H9 (cell line): ENCODE measurements at regions not wholly inside any gene's neighbourhood (a gene's known extent, or its start where the extent isn't known, plus 50 kb on each side); places are given as distances from the start of the nearest gene placed in this dataset.

Source experiments
- DNase-seq: peaks from one replicate; pipeline ENCODE4 v3.0.0-alpha.2; 2017
- H2AFZ ChIP-seq: one replicate; pipeline ENCODE4 v1.6.1; 2013; ENCODE audit warnings: mild to moderate bottlenecking, low read length, control low read depth, moderate library complexity
- H2AK5ac ChIP-seq: 2 replicates; pipeline ENCODE4 v1.6.1; 2013; ENCODE audit warnings: low read length, control low read depth, mixed read lengths; ENCODE audit not compliant: insufficient read length
- H2BK120ac ChIP-seq: one replicate; pipeline ENCODE4 v1.6.1; 2013; ENCODE audit warnings: low read depth, mild to moderate bottlenecking, low read length, control low read depth, inconsistent platforms; ENCODE audit not compliant: poor library complexity, severe bottlenecking
- H2BK12ac ChIP-seq: 2 replicates; pipeline ENCODE4 v1.6.1; 2013; ENCODE audit warnings: low read length, control low read depth, mixed read lengths, low read depth; ENCODE audit not compliant: insufficient read length
- H2BK15ac ChIP-seq: 2 replicates; pipeline ENCODE4 v1.6.1; 2013; ENCODE audit warnings: low read depth, low read length, control low read depth
- H2BK20ac ChIP-seq: one replicate; pipeline ENCODE4 v1.6.1; 2013; ENCODE audit warnings: low read depth, mild to moderate bottlenecking, low read length, control low read depth, inconsistent platforms; ENCODE audit not compliant: poor library complexity, severe bottlenecking
- H2BK5ac ChIP-seq: 2 replicates; pipeline ENCODE4 v1.6.1; 2013; ENCODE audit warnings: low read length, control low read depth, mixed read lengths; ENCODE audit not compliant: insufficient read length
- H3K14ac ChIP-seq: 2 replicates; pipeline ENCODE4 v1.6.1; 2013; ENCODE audit warnings: low read length, control low read depth; ENCODE audit not compliant: insufficient read depth
- H3K18ac ChIP-seq: 2 replicates; pipeline ENCODE4 v1.6.1; 2013; ENCODE audit warnings: low read depth, mild to moderate bottlenecking, mixed read lengths, low read length, control low read depth; ENCODE audit not compliant: insufficient read length
- H3K23ac ChIP-seq: 2 replicates; pipeline ENCODE4 v1.6.1; 2013; ENCODE audit warnings: low read length, control low read depth, mixed read lengths, low read depth; ENCODE audit not compliant: insufficient read length
- H3K23me2 ChIP-seq: 2 replicates; pipeline ENCODE4 v1.6.1; 2013; ENCODE audit warnings: low read depth, mild to moderate bottlenecking, mixed read lengths, low read length, control low read depth; ENCODE audit not compliant: insufficient read length, poor library complexity, severe bottlenecking
- H3K27ac ChIP-seq: 2 replicates; pipeline ENCODE4 v1.5.1; 2013; ENCODE audit warnings: low read length, control low read depth, mixed read lengths, low read depth; ENCODE audit not compliant: insufficient read length
- H3K27me3 ChIP-seq: 2 replicates; pipeline ENCODE4 v1.6.1; 2013; ENCODE audit warnings: low read length, control low read depth, inconsistent platforms; ENCODE audit not compliant: insufficient read depth
- H3K4ac ChIP-seq: 2 replicates; pipeline ENCODE4 v1.6.1; 2013; ENCODE audit warnings: low read depth, mild to moderate bottlenecking, control low read depth, inconsistent platforms, low read length, moderate library complexity
- H3K4me1 ChIP-seq: 2 replicates; pipeline ENCODE4 v1.6.1; 2013; ENCODE audit warnings: low read length, control low read depth, inconsistent platforms; ENCODE audit not compliant: insufficient read depth
- H3K4me2 ChIP-seq: 2 replicates; pipeline ENCODE4 v1.6.1; 2013; ENCODE audit warnings: low read length, control low read depth, mixed read lengths; ENCODE audit not compliant: insufficient read length, insufficient read depth
- H3K56ac ChIP-seq: 2 replicates; pipeline ENCODE4 v1.6.1; 2013; ENCODE audit warnings: low read depth, mild to moderate bottlenecking, mixed read lengths, low read length, control low read depth; ENCODE audit not compliant: insufficient read length
- H3K79me1 ChIP-seq: 2 replicates; pipeline ENCODE4 v1.6.1; 2013; ENCODE audit warnings: low read depth, mild to moderate bottlenecking, moderate library complexity, low read length, control low read depth, inconsistent platforms; ENCODE audit not compliant: insufficient read depth, poor library complexity, severe bottlenecking
- H3K79me2 ChIP-seq: 2 replicates; pipeline ENCODE4 v1.6.1; 2013; ENCODE audit warnings: low read length, control low read depth, inconsistent platforms; ENCODE audit not compliant: insufficient read depth
- H3K9ac ChIP-seq: 2 replicates; pipeline ENCODE4 v1.6.1; 2013; ENCODE audit warnings: low read length, control low read depth, mixed read lengths; ENCODE audit not compliant: insufficient read length; ENCODE audit errors: extremely low read depth
- H3K9me3 ChIP-seq: one replicate; pipeline ENCODE4 v1.6.1; 2013; ENCODE audit warnings: low read depth, low read length, inconsistent platforms; ENCODE audit not compliant: control insufficient read depth
- H3T11ph ChIP-seq: one replicate; pipeline ENCODE4 v1.6.1; 2013; ENCODE audit warnings: mild to moderate bottlenecking, low read length, control low read depth, inconsistent platforms
- H4K20me1 ChIP-seq: one replicate; pipeline ENCODE4 v1.6.1; 2013; ENCODE audit not compliant: control insufficient read depth, insufficient read length, insufficient read depth
- H4K5ac ChIP-seq: 2 replicates; pipeline ENCODE4 v1.6.1; 2013; ENCODE audit warnings: low read depth, mild to moderate bottlenecking, mixed read lengths, low read length, control low read depth; ENCODE audit not compliant: insufficient read length
- H4K8ac ChIP-seq: replicated peaks from 2 replicates; pipeline ENCODE4 v1.6.1; 2013; ENCODE audit warnings: low read length, control low read depth, mixed read lengths, low read depth; ENCODE audit not compliant: insufficient read length
- H4K91ac ChIP-seq: 2 replicates; pipeline ENCODE4 v1.6.1; 2013; ENCODE audit warnings: low read depth, mild to moderate bottlenecking, moderate library complexity, mixed read lengths, low read length, control low read depth; ENCODE audit not compliant: insufficient read length
- H3K27ac Mint-ChIP-seq, 3 experiments: 2 replicates in 2 of 3; 3 replicates in 1 of 3; pipeline ENCODE4 v1.8.0; 2020 to 2021; ENCODE audit warnings: mixed read lengths in 3 of 3, mild to moderate bottlenecking in 1 of 3, moderate library complexity in 1 of 3
- H3K27me3 Mint-ChIP-seq: 2 replicates; pipeline ENCODE4 v1.8.0; 2021; ENCODE audit warnings: low read depth, mild to moderate bottlenecking, moderate library complexity, mixed read lengths
- H3K36me3 Mint-ChIP-seq, 3 experiments: 2 replicates in 2 of 3; 3 replicates in 1 of 3; pipeline ENCODE4 v1.8.0; 2020 to 2021; ENCODE audit warnings: low read depth in 3 of 3, mixed read lengths in 3 of 3; ENCODE audit not compliant: insufficient read depth in 1 of 3
- H3K4me1 Mint-ChIP-seq, 2 experiments: 2 replicates each; pipeline ENCODE4 v1.8.0; 2020; ENCODE audit warnings: mixed read lengths in 2 of 2
- H3K4me3 Mint-ChIP-seq, 2 experiments: 2 replicates in 1 of 2; 3 replicates in 1 of 2; pipeline ENCODE4 v1.8.0; 2020 to 2021; ENCODE audit warnings: mild to moderate bottlenecking in 2 of 2, mixed read lengths in 2 of 2, moderate library complexity in 1 of 2
- H3K9me3 Mint-ChIP-seq, 2 experiments: 2 replicates in 1 of 2; 3 replicates in 1 of 2; pipeline ENCODE4 v1.8.0; 2020; ENCODE audit warnings: mild to moderate bottlenecking in 2 of 2, mixed read lengths in 2 of 2, moderate library complexity in 1 of 2
- WGBS: extraction: QIAGEN DNeasy Blood & Tissue Kit; methylation state at CpG from one replicate; pipeline ENCODE4 v1.1.7; 2013; ENCODE audit warnings: missing lambda C conversion rate, low lambda C conversion rate, mixed read lengths; ENCODE audit not compliant: insufficient read length; ENCODE audit errors: extremely low coverage; 5-methylcytosine and 5-hydroxymethylcytosine counted together
- TF ChIP-seq, protein P1 (sequence below): fragments of 200-600 bp; sonication (generic); conservative IDR thresholded peaks from 3 replicates; pipeline ENCODE4 v1.8.0; 2021; ENCODE audit warnings: antibody characterized with exemption, mild to moderate bottlenecking

DNA sequence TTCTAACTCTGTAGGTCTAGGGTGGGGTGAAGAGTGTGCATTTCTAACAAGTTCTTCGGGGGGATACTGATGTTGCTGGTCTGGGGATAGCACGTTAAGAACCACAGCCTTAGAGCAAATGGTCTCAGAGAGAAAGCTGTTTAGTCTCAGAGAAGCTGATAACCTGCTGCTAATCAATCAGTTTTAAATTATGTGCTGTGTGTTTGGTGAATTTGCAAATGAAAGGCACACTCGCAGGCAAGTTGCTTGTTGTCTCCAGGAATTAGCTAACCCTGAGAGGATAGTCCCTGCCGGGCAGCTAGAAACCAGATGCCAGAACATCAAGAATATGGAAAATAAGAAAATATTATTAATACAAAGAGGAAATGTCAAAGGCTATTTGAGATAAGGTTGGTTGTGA is 79.2 kb downstream of the DMRT2 start:
- H2BK5ac ChIP-seq = no peak overlapping the region
- H2BK12ac ChIP-seq = no peak overlapping the region
- H3K23me2 ChIP-seq = no peaks in the 10 kb centered on the region
- H3K4me1 ChIP-seq = no peaks in the 10 kb centered on the region
- H3K23ac ChIP-seq = no peak overlapping the region
- no peak overlapping the region for H2AK5ac ChIP-seq
- H3K79me2 ChIP-seq = no peaks in the 10 kb centered on the region
- peaks cover 13 to 17% of the 10 kb centered on the region in 2 experiments for H3K4me1 Mint-ChIP-seq
- H3K4me2 ChIP-seq = no peak overlapping the region
- no peak overlapping the region for H4K5ac ChIP-seq
- H3K27ac Mint-ChIP-seq = peak overlapping the region in 1 of 3 experiments; percentile 54; a peak in 1 of 7 replicates
- peaks cover 19 to 34% of the 10 kb centered on the region in 2 experiments for H3K9me3 Mint-ChIP-seq
- no peak overlapping the region for H3K9ac ChIP-seq
- H3K27ac ChIP-seq = no peak overlapping the region
- no peak for DNase-seq
- no peaks in the 10 kb centered on the region for H4K20me1 ChIP-seq
- H3K4me3 Mint-ChIP-seq = no peak overlapping the region; a peak in 1 of 5 replicates
- TF ChIP-seq, protein P1, sequence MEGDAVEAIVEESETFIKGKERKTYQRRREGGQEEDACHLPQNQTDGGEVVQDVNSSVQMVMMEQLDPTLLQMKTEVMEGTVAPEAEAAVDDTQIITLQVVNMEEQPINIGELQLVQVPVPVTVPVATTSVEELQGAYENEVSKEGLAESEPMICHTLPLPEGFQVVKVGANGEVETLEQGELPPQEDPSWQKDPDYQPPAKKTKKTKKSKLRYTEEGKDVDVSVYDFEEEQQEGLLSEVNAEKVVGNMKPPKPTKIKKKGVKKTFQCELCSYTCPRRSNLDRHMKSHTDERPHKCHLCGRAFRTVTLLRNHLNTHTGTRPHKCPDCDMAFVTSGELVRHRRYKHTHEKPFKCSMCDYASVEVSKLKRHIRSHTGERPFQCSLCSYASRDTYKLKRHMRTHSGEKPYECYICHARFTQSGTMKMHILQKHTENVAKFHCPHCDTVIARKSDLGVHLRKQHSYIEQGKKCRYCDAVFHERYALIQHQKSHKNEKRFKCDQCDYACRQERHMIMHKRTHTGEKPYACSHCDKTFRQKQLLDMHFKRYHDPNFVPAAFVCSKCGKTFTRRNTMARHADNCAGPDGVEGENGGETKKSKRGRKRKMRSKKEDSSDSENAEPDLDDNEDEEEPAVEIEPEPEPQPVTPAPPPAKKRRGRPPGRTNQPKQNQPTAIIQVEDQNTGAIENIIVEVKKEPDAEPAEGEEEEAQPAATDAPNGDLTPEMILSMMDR = no peak
- no peak overlapping the region for H3K56ac ChIP-seq
- no peak overlapping the region for H2AFZ ChIP-seq
- peaks cover 0 to 4% (median 0%) of the 10 kb centered on the region in 3 experiments; a peak in 3 of 7 replicates for H3K36me3 Mint-ChIP-seq
- H3T11ph ChIP-seq = no peak overlapping the region
- no peak overlapping the region for H3K18ac ChIP-seq
- no peak overlapping the region for H2BK15ac ChIP-seq
- H3K9me3 ChIP-seq = no peaks in the 10 kb centered on the region
- H4K8ac ChIP-seq = no peak overlapping the region
- no CpG with 5 or more reads among the region's 4 CpGs for WGBS
- peaks cover 19% of the 10 kb centered on the region for H3K27me3 Mint-ChIP-seq
- H3K4ac ChIP-seq = no peak overlapping the region
- no peaks in the 10 kb centered on the region for H3K79me1 ChIP-seq
- no peaks in the 10 kb centered on the region for H3K27me3 ChIP-seq
- H3K14ac ChIP-seq = no peak overlapping the region
- no peak overlapping the region for H2BK120ac ChIP-seq
- no peak overlapping the region for H4K91ac ChIP-seq
- H2BK20ac ChIP-seq = no peak overlapping the region
